Prostate gland (tissue), 2 donors: ENCODE measurements at regions not wholly inside any gene's neighbourhood (a gene's known extent, or its start where the extent isn't known, plus 50 kb on each side); places are given as distances from the start of the nearest gene placed in this dataset.
"Not testable (repeated sequence)": the region's sequence is repeated elsewhere in the genome, so short reads cannot be mapped to it uniquely, and the experiment has no call there.

Experiments used
- CTCF ChIP-seq, 4 experiments: fragments of 200-600 bp in 2 of 4; fragments of 450-650 bp in 2 of 4; sonication (generic) in 2 of 4; IDR thresholded peaks; 1 replicate in 3 of 4; 2 replicates in 1 of 4; pipeline ENCODE4 v1.5.1; 2016 to 2019; ENCODE audit warnings: antibody characterized with exemption in 4 of 4, mild to moderate bottlenecking in 2 of 4, moderate library complexity in 2 of 4
- POLR2A ChIP-seq: fragments of 450-650 bp; IDR thresholded peaks from one replicate; pipeline ENCODE4 v1.6.1; 2016; ENCODE audit warnings: antibody characterized with exemption, mild to moderate bottlenecking
- POLR2AphosphoS5 ChIP-seq: sonication (generic); formaldehyde crosslinking; IDR thresholded peaks from one replicate; pipeline ENCODE4 v1.6.1; 2017; ENCODE audit warnings: antibody characterized with exemption

- TF ChIP-seq CTCF (IDR thresholded peaks at IDR 0.05); POLR2AphosphoS5; POLR2A: not testable (repeated sequence)
Observed at GRCh38 chr15:30828304-30828639, 75.4 kb upstream of the FAN1 start.
